ENCODE measurements at regions not wholly inside any gene's neighbourhood (a gene's known extent, or its start where the extent isn't known, plus 50 kb on each side); places are given as distances from the start of the nearest gene placed in this dataset.
"Not testable (repeated sequence)": the region's sequence is repeated elsewhere in the genome, so short reads cannot be mapped to it uniquely, and the experiment has no call there.

- no peaks in the 10 kb centered on the region for H3K36me3 Mint-ChIP-seq (ENCODE audit: low read depth)
- ATAC-seq (no peak), DNase-seq (no peak)
- ChIA-PET POLR2A (no interaction called here), CTCF (interaction anchor here (0.9 to 1.5 kb wide), 2 partner anchors 13 to 73 kb away, joined by 5 read pairs; no protein-coding TSS in a partner anchor)
- TF ChIP-seq CTCF (IDR thresholded peaks at IDR 0.05) = no peak
- intact Hi-C loops (cut with micrococcal nuclease) = no loop called here
- H3K9me3 Mint-ChIP-seq = no peaks in the 10 kb centered on the region
- peaks cover 8% of the 10 kb centered on the region for H3K27me3 Mint-ChIP-seq
- no peak overlapping the region for H3K27ac Mint-ChIP-seq
- no peaks in the 10 kb centered on the region for H3K4me1 Mint-ChIP-seq (ENCODE audit: low read depth)
- H3K4me3 Mint-ChIP-seq = no peak overlapping the region
These were observed 203.4 kb downstream of the CCNG2 start for GRCh38 chr4:77360451-77360850.

GRCh38 chr4:77366876-77367275, 209.9 kb downstream of the CCNG2 start:
- peak; percentile 83 for ATAC-seq
- intact Hi-C loops (cut with micrococcal nuclease); H3K27ac Mint-ChIP-seq; H3K27me3 Mint-ChIP-seq; DNase-seq; H3K4me3 Mint-ChIP-seq; POLR2A ChIA-PET; H3K36me3 Mint-ChIP-seq (ENCODE audit: low read depth); H3K9me3 Mint-ChIP-seq; H3K4me1 Mint-ChIP-seq (ENCODE audit: low read depth): not testable (repeated sequence)
- CTCF ChIA-PET = interaction anchor here (0.6 to 3.0 kb wide), 18 partner anchors 9 to 253 kb away, joined by 3 to 15 read pairs (median 4); no protein-coding TSS in a partner anchor

GRCh38 chr4:77367638-77368037, 210.6 kb downstream of the CCNG2 start:
- Mint-ChIP-seq H3K27ac (no peak overlapping the region), H3K4me1 (ENCODE audit: low read depth) (no peaks in the 10 kb centered on the region), H3K36me3 (ENCODE audit: low read depth) (no peaks in the 10 kb centered on the region), H3K27me3 (peaks cover 6% of the 10 kb centered on the region), H3K9me3 (no peaks in the 10 kb centered on the region), H3K4me3 (no peak overlapping the region)
- ATAC-seq = no peak
- intact Hi-C loops (cut with micrococcal nuclease) = no loop called here
- POLR2A ChIA-PET = no interaction called here
- no peak for TF ChIP-seq CTCF (IDR thresholded peaks at IDR 0.05)
- CTCF ChIA-PET = interaction anchor here (0.6 to 3.0 kb wide), 5 partner anchors 9 to 234 kb away, joined by 3 to 14 read pairs (median 4); no protein-coding TSS in a partner anchor
- no peak for DNase-seq

GRCh38 chr4:77372375-77372774, 215.4 kb downstream of the CCNG2 start:
- no peak for DNase-seq

GRCh38 chr4:77375866-77376607, 219.0 kb downstream of the CCNG2 start:
- H3K4me1 Mint-ChIP-seq (ENCODE audit: low read depth) = no peaks in the 10 kb centered on the region

More at GRCh38 chr4:77372375-77372774, 215.4 kb downstream of the CCNG2 start:
- Mint-ChIP-seq H3K36me3 (ENCODE audit: low read depth) (no peaks in the 10 kb centered on the region), H3K27me3 (no peaks in the 10 kb centered on the region), H3K9me3 (no peaks in the 10 kb centered on the region), H3K4me3 (no peak overlapping the region), H3K4me1 (ENCODE audit: low read depth) (no peaks in the 10 kb centered on the region), H3K27ac (no peak overlapping the region)
- ATAC-seq = no peak
- ChIA-PET CTCF (interaction anchor here (0.9 to 1.7 kb wide), 2 partner anchors 93 to 247 kb away, joined by 3 to 6 read pairs; no protein-coding TSS in a partner anchor), POLR2A (no interaction called here)
- no peak for TF ChIP-seq CTCF (IDR thresholded peaks at IDR 0.05)
- intact Hi-C loops (cut with micrococcal nuclease) = no loop called here

More at GRCh38 chr4:77375866-77376607, 219.0 kb downstream of the CCNG2 start:
- TF ChIP-seq CTCF (IDR thresholded peaks at IDR 0.05) = no peak
- intact Hi-C loops (cut with micrococcal nuclease) = no loop called here
- ChIA-PET CTCF (interaction anchor here (1.3 to 1.7 kb wide), 3 partner anchors 9 to 17 kb away, joined by 3 to 5 read pairs (median 4); no protein-coding TSS in a partner anchor), POLR2A (no interaction called here)
- Mint-ChIP-seq H3K4me3 (no peak overlapping the region), H3K27me3 (no peaks in the 10 kb centered on the region), H3K27ac (no peak overlapping the region), H3K36me3 (ENCODE audit: low read depth) (no peaks in the 10 kb centered on the region), H3K9me3 (no peaks in the 10 kb centered on the region)
- ATAC-seq = no peak
- no peak for DNase-seq

Measured in activated CD8-positive, alpha-beta T cell treated with anti-CD3 and anti-CD28 coated beads for 36 hours (primary cell).